HPDE6-E6E7 (cell line): ENCODE measurements at regions not wholly inside any gene's neighbourhood (a gene's known extent, or its start where the extent isn't known, plus 50 kb on each side); places are given as distances from the start of the nearest gene placed in this dataset.

Source experiments
- DNase-seq: peaks from one replicate; pipeline ENCODE4 v3.0.0; 2011; ENCODE audit warnings: missing footprints; ENCODE audit errors: extremely low spot score

DNA sequence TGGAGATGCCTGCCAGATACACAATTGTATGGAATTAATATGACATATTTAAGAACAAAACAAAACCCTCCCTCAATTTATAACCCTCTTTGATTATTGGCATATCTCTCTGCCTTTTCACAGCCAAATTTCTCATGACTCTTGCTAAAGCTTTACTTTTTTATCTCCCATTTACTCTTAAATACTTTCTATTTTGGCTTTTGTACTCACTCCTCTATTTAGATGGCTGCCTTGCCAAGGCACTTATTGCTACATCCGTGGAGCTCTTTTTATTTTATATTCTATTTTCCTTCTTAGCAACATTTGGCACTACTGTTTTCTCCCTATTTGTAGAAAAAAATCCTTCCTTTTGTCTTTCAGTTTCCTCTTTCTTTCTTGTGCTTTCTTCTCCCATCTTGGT is 466.4 kb upstream of the CWC22 start:
- DNase-seq, result no peak

DNA sequence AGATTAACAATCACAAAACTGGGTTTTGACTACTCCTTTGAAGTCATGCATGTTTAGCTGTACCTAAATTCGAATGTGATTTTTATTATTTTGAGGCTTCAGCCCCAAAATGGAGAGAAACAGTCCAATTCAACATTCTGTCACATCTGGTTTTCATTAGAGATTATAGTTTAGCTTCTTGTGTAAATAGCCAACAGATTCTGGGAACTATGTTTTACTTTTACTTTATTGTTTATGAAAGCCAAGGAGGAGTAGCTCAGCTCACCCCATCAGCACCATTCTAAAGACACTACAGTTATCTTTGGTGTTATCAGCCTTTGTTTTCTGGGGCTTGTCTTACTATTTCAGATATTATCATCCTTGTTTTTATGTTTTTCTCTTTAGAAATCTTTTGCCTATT is 465.0 kb upstream of the CWC22 start:
- no peak for DNase-seq

DNA sequence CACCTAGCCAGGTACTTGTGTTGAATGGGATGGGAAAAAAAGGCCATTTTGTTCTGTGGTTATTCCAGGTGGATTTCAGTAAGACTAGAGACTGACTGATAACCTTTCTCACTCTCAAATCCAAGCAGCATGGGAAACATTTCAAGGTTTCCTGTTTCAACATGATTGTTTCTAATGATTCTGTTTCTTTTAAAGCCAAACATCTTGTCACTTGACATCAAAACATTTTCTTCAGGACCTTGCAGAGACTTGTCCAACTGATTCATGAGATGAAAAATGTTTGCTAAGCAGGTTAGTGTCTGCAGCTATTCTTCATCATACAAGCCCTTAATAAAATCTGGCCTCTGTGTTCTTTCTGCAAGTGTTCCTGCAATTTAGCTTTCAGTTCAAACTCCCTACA is 456.5 kb upstream of the CWC22 start:
- peak; percentile 49 for DNase-seq

DNA sequence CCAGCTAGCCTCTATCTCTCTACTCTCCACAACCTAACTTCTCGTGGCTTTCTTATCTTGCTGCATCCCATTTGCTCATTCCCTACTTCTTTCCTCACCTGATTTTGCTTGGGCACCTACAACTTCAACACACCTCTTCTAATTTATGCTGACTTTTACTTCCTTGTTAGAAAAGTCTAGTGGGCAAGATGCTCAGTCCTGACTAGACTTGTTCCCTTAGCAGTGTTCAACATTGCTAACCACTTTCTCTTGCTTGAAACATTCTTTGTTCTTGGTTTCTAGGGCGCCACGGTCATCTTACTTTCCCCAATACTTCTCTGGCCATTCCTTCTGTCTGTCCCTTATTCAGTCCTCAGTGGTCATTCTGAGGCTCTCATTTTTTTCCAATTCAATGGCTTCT is 454.7 kb upstream of the CWC22 start:
- no peak for DNase-seq

DNA sequence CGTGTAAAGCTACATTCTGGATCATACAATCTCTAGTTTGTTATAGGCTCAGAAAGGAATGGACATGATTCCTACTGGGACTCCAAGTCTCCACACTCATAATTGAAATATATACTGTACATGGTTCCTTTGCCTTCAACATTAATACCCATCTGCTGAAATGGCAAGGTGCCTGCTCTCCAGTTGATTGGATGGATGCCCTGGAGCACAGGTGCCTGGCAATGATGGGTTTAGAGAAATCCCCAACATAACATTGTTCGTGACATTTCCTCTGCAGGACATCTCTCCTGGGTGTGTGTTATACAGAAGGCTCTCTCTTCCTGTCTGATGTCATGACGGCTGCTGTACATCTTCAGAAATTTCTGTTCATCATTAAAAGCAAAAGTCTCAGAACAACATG is 449.7 kb upstream of the CWC22 start:
- no peak for DNase-seq

DNA sequence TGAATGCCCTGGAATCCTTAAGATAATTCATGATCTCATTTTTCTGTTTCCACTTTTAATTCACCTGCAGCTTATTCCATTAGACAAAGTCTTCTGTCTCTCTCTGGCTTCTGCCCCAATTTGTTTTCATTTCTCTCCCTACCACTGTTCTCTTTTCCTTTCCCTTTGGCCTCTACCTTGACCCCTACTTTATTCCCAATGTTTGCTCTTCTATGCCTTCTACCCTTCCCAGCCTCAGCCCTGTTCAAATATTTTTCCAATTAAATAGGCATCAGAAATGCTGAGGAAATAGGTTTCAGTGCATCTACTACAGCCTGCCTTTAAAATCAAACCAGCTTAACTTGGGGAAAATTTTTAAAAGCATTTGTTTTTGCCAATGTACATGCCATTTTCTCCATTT is 443.7 kb upstream of the CWC22 start:
- no peak for DNase-seq

DNA sequence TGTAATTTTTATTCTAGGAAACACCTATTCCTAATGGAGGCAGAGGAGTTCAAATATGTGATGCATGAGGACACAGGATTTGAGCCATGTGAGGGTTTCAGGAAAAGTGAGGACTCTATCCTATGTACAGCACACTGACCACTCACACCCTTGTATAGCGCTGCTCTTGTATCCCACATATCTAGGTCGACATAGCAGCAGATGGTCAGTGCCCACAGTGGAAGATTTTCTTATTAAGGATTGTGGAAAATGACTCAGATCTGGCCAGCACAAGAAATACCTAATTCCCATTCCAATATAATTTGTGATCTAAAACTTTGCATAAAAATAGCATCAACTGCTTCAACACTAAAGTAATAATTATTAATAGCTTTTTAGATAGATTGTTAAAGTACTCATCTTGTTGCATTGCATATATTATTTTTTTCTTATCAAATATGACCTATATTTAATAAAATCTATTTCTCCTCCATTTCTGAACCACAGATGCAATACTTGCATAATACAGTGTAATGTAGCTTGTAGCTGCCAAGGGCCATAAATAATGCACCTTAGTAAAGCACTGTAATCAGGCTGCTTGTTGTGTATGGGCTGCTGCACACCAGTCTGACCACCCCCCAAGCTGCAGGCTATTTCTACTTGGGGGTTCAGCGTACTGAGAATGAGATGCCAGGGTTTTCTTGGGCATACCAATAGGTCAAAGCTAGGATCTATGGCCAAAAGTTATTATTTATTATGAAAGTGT is 442.2 kb upstream of the CWC22 start:
- no peak for DNase-seq

DNA sequence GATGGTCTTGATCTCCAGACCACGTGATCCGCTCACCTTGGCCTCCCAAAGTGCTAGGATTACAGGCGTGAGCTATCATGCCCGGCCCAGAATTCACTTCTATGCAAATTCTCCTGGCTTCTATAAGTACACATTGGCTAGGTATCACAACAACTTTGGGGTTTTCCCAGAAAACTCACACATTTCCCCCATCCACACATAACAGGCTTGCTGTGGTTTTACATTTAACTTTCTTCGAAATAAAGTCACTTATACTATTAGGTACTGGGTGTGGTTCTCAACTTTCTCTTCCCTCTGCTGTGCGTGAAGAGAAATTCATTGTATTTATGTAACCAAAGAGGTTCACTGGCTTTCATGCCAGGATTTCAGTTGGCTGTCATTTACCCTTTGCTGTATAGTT is 439.4 kb upstream of the CWC22 start:
- DNase-seq, result no peak

DNA sequence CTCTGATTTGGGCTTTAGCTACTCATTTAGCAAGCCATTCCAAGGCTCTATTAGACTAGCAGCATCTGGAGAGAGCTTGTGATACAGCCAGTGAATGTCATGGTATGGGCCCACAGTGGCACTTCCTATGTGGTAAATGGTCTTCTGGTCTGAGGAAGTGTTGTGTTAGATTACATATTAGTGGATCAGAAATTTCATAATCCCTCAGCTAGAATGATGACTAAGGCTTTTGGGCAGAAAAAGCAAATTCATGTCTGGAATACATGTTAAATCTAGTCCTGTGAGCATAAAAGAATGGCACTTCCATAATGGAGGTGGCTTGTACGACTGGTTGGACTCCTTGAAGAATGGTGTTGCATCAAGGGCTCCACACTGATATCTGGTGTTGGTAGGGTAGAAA is 436.8 kb upstream of the CWC22 start:
- DNase-seq, result no peak

DNA sequence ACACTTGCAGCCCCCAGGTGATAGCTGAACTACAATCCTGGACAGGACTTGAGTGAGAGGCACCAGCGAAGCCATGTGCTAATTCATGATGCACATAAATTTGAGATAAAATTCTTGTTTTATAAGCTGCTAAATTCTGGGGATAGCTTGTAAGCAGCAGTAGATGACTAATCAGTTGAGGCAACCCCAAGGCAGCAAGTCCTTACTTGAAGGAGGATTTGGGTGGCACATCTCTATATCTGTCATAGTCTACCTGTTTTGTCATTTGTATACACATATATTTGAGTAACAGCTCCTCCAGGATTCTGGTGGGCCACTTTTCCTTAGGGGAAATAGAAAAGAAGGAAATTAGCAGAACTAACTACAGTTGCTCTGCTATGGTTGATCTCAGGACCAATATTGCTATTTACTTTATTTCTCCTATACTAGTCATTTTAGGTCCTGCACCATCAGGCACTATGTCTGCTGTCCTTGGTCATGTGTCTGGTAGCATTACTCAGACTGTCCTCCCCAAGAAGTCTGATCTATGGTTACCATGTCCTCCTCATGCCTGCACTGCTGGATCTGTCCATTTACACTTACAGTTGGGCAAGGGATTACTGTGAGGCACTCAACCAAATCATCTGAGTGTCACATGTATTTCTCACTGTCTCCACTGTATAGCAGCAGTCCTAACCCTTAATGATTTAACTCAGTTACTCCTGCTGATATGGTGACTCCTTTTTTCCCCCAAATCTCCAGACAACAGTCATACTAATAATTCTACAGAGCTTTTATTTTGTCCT is 436.0 kb upstream of the CWC22 start:
- DNase-seq, result no peak

DNA sequence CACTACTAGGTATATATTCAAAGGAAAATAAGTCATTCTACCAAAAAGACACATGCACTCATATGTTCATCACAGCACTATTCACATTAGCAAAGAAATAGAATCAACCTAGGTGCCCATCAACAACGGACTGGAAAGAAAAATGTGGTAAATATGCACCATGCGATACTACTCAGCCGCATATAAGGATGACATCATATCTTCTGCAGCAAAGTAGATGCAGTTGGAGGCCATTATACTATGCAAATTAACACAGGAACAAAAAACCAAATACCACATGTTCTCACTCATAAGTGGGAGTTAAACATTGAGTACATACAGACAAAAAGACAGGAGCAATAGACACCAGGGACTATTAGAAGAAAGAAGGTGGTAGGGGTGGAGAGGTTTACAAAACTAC is 412.1 kb upstream of the CWC22 start:
- DNase-seq, result no peak

DNA sequence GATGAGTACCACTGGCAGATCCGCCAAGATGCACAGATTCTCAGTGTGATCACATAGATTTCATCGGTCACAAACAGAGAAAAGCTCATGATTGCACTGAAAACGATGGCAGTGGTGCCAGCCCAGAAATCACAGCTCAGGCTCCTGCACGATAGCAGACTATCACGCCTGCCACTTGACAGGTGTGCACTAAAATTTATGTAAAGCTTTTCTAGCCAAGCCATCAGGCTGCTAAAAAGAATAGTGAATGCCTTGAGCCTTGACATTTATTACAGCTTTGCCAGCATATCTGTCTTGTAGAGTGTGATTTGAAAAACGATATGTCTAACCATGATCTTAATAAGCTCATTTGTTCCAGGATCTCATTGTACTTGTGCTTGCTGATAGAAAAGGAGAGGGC is 409.5 kb upstream of the CWC22 start:
- no peak for DNase-seq

DNA sequence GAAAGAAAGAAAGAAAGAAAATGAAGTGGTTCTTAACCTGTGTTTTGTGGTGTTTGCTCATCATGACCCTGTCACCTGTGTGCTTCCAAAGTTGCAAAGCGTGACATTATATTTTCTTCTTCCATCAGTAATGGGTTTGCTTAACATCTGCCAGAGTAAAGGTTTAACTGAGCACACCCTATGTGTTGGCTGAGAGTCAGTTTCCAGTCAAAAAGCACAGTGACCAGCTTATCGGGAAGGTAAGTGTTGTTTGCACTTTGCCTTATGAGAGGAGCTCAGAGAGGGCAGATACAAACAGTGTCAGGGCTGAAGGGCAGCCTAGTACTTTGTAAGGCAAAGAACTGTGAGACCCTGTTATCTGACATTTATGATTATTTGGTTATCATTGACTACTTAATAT is 406.2 kb upstream of the CWC22 start:
- no peak for DNase-seq

DNA sequence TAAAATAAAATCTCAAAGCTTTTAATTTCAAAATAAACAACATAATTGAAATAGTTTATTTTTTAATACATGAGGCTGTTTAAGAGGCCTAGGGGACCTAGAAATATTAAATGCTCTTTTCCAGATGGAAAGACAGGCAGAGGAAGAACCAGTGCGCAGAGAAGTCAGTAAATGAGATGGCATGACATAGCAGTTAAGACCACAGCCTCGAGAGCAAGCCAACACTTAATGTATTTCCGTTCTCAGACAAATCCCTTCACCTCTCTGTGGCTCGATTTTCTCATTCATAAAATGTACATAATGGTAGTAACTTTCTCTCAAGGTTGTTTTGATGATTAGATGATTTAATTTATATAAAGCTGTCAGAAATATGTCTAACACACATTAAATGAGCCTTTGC is 405.1 kb upstream of the CWC22 start:
- DNase-seq, result no peak

DNA sequence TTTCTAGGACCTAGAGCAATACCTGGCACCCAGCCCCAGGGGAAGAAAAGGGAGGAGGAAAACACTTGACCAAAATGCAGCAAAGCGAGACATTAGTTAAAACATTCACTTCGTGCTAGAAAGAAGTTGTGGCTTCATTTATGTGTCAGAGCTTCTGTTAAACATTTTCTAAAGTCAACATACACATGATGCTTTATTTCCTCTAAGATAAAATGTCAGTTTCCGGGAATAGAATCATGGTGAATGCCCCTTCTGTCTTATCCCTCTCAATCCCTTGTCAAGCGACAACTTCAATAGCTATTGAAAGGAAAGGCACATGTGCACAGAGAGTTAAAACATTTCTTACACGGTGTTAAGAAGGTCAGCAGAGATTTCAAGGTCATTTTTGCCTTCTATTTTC is 404.6 kb upstream of the CWC22 start:
- DNase-seq, result no peak

DNA sequence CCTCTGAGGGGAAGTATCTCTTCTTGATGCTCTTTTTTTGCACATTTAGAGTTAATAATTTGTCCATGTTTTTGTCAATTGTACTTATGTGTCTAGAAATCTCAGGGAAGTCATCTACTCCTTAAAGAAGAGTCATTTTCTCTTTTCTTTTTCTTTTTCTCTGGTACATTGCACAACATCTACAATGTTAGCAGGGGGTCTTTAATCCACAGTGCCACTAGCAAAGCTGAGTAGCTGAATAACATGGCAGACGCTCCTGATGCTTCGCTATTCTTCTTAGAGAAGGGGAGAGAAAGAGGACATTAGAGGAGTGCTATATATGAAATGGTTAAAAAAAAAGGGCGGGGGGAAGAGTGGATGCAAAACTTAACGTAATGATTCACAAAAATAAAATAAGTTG is 399.6 kb upstream of the CWC22 start:
- DNase-seq, result no peak

DNA sequence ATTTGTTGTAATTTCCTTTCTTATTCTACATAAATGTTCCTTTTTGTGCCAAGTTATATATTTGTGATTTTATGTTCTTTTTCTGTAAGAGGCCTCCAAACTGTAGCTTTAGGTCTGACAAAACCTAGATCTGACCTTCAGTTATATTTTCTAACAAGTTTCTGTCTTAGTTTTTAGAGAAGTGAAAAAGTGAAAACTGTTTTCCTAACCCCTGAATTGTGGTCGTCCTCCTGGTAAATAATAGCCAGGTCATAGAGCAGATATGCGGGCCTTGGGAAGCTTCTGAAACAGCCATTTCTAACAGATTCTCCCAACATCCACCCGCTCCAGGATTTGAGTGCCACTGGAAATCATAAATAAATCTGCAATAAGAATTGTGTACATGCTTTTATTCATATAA is 398.4 kb upstream of the CWC22 start:
- no peak for DNase-seq

DNA sequence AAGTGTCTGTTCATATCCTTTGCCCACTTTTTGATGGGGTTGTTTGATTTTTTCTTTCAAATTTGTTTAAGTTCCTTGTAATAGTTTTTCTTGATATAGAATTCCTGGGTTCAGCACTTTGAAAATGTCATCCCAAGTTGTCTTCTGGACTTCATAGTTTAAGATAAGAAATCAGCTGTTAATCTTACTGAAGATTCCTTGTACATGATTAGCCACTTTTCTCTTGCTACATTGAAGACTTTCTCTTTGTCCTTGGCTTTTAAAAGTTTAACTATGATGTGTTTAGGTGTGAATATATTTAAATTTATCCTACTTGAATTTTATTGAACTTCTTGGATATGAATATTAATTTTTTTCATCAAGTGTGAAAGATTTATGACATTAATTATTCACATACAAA is 387.2 kb upstream of the CWC22 start:
- DNase-seq, result no peak

DNA sequence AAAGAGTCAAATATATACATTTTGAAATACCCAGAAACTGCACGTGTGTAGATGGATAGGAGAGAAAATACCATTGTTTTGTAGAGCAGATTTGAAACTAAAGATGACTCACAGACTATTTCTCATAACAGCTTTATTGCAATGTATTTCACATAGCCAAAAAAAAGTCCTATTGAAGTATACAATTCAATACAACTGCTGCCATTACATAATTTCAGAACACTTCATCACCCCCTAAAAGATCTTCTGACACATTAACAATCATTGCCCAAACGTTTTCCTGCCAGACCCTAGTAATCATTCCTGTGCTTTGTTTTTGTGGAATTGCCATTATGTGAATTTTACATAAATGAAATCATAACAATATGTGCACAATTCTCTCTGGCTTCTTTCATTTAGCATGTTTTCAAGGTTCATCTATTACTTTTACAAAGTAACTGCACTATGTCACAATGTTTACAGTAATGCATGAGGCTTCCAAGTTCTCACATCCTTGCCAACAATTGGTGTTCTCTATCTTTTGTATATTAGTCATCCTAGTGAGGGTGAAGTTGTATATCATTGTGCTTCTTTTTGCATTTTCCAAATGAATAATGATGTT is 378.6 kb upstream of the CWC22 start:
- no peak for DNase-seq

DNA sequence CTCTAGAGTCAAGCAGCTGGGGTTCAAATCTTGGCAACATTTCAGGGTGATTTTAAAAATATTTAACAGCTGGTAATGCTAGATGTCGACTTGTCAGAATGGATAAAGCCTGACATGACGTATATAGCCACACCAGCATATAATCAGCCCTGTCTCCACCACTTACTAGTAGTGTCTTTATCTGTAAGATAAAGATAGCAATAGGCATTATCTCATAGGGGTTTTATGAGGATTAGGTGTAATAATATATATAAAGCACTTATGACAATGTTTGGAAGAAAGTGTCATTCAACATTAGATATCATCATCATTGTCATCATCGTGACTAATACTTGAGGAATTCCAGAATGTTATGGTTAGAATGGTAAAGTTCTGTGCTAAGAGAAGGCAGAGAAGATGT is 369.0 kb upstream of the CWC22 start:
- no peak for DNase-seq

DNA sequence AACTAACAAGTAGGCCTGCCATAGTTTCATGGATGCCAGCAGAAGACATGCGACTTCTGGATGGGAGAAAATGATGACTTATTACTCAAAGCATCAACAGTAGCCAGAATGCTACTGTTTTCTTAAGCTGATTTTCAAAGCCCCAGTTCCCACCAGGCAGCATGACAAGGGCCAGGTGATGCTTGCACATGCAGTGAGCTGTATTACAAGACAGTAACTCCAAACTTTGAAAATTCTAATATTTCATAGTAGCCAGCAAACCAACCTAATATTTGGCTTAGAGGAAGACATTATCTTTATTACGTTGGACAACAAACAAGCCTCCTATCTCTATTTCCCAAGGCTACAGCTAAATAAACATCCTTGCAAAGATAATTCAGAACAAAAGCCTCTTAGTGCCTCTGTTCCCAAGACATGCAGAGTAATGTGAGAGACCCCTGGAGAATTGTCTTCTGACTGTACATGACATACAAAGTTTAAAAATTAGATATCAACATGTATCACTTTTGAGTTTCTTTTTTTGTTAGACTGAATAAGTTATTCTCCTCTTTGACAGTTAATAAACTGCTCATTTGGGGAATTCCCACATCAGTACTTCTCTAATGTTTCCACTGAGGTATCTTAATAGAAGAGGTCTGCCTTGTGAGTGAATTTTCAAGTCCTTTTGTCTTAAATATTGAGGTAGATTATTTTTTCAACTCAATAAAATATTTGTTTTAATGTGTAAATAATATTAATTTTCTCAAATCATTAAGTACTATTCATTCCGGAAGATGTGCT is 367.6 kb upstream of the CWC22 start:
- no peak for DNase-seq

DNA sequence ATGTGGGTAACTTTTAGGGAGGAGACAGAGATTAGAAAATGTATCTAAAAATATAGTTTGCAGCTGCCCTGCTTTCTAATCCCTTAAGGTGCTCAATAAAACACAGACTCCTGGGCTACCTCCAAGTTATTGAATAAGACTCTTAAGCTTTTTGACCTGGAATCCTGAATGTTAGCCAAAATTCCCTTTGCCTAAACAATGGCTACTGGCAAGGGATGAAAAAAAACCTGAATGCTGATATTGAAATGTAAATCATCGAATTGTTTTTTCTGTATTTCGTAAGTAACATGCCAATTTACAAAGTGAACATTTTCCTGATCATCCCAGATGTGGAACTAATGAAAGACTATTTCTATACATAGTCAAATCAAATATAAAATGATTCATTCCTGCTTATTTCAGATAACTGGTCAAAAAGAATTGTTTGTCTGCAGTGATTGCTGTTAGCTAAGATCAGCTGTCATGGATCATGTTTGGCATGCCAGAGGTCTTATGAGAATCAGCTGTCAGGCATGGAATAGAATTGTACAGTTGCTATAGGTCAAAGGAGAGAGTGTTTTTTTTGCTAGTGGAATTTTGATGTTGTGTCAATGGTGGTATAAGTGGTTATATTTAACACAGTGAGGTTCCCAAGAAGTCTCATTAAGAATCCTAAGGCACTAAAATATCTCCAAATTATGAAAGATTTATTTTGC is 363.6 kb upstream of the CWC22 start:
- no peak for DNase-seq
